ENCODE measurements at regions not wholly inside any gene's neighbourhood (a gene's known extent, or its start where the extent isn't known, plus 50 kb on each side); places are given as distances from the start of the nearest gene placed in this dataset.

DNA sequence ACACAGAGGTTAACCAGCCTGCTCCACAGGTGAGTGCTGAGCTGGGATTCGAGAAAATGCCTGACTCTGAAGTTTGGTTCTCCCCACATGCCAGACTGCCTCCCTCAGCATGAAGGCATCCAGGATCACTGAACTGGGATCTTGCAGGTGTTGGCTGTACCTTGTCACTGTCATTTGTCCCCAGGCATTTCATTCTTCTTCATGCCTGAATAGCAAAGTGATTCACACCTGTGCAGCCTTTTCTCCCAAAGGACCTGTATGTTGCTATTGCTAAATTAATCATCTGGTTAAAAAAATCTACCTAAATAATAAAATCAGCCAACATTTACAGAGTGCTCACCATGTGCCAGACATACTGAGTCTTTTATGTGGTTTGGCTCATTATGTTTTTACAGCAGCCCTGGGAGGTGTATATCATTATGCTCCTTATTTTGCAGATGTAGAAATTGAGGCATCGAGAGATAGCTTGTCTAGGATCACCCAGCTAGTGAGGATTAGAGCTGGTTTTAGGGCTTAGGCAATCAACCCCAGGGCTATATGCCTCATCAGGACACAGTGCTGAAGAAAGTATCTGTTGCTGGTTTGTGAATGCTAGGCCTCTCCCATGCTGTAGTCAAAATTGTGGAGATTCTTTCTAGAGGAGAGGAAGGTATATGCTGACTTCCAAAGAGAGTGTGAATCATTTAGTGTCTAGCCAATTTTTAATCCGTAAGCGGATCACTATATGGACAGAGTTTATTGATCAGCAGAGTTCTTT is 204.4 kb downstream of the HIPK3 start:
- Histone ChIP-seq H3K9ac (no peak overlapping the region), H3K36me3 (ENCODE audit: insufficient read depth) (no peaks in the 10 kb centered on the region), H2AFZ (ENCODE audit: low read depth) (no peak overlapping the region), H3K27ac (no peak overlapping the region), H3K4me2 (no peak overlapping the region), H4K20me1 (ENCODE audit: insufficient read depth) (no peaks in the 10 kb centered on the region), H3K4me3 (IDR thresholded peaks at IDR 0.05; ENCODE audit: insufficient read depth, low read depth, low read length) (no peak overlapping the region), H3K79me2 (ENCODE audit: insufficient read depth, low read depth) (no peaks in the 10 kb centered on the region), H3K27me3 (ENCODE audit: insufficient read depth, low read depth) (no peaks in the 10 kb centered on the region), H3K4me1 (ENCODE audit: low read depth, poor library complexity, severe bottlenecking) (peaks cover 25% of the 10 kb centered on the region)
- TF ChIP-seq, protein P1, sequence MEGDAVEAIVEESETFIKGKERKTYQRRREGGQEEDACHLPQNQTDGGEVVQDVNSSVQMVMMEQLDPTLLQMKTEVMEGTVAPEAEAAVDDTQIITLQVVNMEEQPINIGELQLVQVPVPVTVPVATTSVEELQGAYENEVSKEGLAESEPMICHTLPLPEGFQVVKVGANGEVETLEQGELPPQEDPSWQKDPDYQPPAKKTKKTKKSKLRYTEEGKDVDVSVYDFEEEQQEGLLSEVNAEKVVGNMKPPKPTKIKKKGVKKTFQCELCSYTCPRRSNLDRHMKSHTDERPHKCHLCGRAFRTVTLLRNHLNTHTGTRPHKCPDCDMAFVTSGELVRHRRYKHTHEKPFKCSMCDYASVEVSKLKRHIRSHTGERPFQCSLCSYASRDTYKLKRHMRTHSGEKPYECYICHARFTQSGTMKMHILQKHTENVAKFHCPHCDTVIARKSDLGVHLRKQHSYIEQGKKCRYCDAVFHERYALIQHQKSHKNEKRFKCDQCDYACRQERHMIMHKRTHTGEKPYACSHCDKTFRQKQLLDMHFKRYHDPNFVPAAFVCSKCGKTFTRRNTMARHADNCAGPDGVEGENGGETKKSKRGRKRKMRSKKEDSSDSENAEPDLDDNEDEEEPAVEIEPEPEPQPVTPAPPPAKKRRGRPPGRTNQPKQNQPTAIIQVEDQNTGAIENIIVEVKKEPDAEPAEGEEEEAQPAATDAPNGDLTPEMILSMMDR (conservative IDR thresholded peaks at IDR 0.05; ENCODE audit: low read depth, low read length), result no peak

DNA sequence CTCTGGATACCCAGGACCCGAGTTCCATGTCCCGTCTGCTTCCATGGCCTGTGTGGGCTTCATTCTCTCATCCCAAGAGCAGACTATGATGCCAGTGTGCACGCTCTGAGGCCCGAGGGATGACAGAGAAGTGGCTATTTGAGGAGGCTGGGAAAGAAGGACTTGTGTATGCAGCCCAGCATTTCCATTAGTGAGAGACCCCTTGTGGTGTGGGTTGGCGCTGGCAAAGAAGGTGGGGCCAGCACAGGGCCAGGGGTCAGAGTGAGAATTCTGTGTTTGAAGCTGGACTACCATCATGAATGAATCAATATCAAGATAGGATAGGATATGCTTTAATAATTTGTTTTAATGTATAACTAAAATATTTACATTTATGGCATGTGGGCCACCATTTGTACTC is 200.8 kb downstream of the HIPK3 start:
- Histone ChIP-seq H3K4me2 (peak overlapping the region; percentile 56), H2AFZ (ENCODE audit: low read depth) (no peak overlapping the region), H3K9ac (no peak overlapping the region), H3K79me2 (ENCODE audit: insufficient read depth, low read depth) (no peaks in the 10 kb centered on the region), H3K27me3 (ENCODE audit: insufficient read depth, low read depth) (no peaks in the 10 kb centered on the region), H3K27ac (no peak overlapping the region; the same call in 1 of the 2 replicates), H3K4me1 (ENCODE audit: low read depth, poor library complexity, severe bottlenecking) (peaks cover 25% of the 10 kb centered on the region), H3K4me3 (IDR thresholded peaks at IDR 0.05; ENCODE audit: insufficient read depth, low read depth, low read length) (no peak overlapping the region), H4K20me1 (ENCODE audit: insufficient read depth) (no peaks in the 10 kb centered on the region), H3K36me3 (ENCODE audit: insufficient read depth) (no peaks in the 10 kb centered on the region)
- TF ChIP-seq, protein P1 (conservative IDR thresholded peaks at IDR 0.05; ENCODE audit: low read depth, low read length), result no peak

DNA sequence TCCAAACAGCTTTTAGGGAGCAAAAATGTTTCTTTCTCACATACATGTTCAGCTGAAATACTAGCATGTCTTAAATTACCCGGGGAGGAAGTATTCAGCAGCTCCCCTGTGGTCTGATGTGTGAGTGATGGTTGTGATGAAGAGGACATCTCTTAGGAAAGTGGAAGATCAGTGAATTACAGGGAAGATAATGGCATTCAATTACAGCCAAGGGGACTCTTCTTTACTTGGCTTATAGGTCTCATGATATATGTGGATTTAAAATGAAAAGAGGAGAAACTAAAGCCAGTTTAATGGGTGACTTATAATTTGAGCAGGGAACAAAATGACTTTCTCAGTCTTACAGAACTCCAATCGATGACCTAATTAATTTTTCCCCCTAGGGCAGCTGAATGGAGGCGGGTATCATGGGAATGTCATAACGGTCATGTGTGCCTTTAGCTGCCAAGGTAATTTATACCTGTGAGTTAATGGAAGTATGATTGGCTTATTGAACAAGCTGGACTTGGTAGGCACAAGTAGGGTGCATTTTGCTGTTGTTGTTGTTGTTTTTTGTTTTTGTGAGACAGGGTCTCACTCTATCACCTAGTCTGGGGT is 198.8 kb downstream of the HIPK3 start:
- Histone ChIP-seq H2AFZ (ENCODE audit: low read depth) (no peak overlapping the region), H3K4me2 (no peak overlapping the region), H3K4me1 (ENCODE audit: low read depth, poor library complexity, severe bottlenecking) (peaks cover 25% of the 10 kb centered on the region), H3K9ac (no peak overlapping the region), H3K79me2 (ENCODE audit: insufficient read depth, low read depth) (no peaks in the 10 kb centered on the region), H4K20me1 (ENCODE audit: insufficient read depth) (no peaks in the 10 kb centered on the region), H3K27me3 (ENCODE audit: insufficient read depth, low read depth) (no peaks in the 10 kb centered on the region), H3K36me3 (ENCODE audit: insufficient read depth) (no peaks in the 10 kb centered on the region), H3K4me3 (IDR thresholded peaks at IDR 0.05; ENCODE audit: insufficient read depth, low read depth, low read length) (no peak overlapping the region), H3K27ac (no peak overlapping the region)
- TF ChIP-seq, protein P1 (conservative IDR thresholded peaks at IDR 0.05; ENCODE audit: low read depth, low read length), result no peak

DNA sequence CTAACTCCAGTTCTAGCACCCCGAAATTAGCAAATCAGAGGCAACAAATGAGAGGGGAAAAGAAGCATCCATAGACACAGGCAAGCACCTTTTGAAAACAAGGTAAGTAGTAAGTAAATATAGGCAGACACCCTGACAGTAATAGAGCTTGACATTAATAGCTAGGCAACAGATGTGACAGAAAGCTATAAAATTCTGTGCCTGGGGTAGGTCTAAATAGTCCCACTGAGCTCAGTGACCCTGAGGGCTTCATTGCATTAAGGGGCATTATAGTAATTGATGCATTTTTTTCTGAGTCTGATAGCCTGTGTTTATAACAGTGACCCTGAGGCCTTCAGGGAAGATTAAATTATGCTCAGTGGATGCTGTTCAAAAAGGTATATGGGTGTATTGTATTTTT is 197.1 kb downstream of the HIPK3 start:
- Histone ChIP-seq H3K4me3 (IDR thresholded peaks at IDR 0.05; ENCODE audit: insufficient read depth, low read depth, low read length) (no peak overlapping the region), H3K79me2 (ENCODE audit: insufficient read depth, low read depth) (no peaks in the 10 kb centered on the region), H3K27me3 (ENCODE audit: insufficient read depth, low read depth) (no peaks in the 10 kb centered on the region), H3K27ac (no peak overlapping the region), H3K9ac (no peak overlapping the region), H3K36me3 (ENCODE audit: insufficient read depth) (no peaks in the 10 kb centered on the region), H3K4me2 (no peak overlapping the region), H2AFZ (ENCODE audit: low read depth) (no peak overlapping the region), H4K20me1 (ENCODE audit: insufficient read depth) (no peaks in the 10 kb centered on the region), H3K4me1 (ENCODE audit: low read depth, poor library complexity, severe bottlenecking) (peaks cover 23% of the 10 kb centered on the region)
- TF ChIP-seq, protein P1 (conservative IDR thresholded peaks at IDR 0.05; ENCODE audit: low read depth, low read length), result no peak
